Hematopoietic multipotent progenitor cell treated with erythropoietin and hydrocortisone succinate and interleukin-3 and kit ligand, for 15 days (in vitro differentiated cells): ENCODE measurements at regions not wholly inside any gene's neighbourhood (a gene's known extent, or its start where the extent isn't known, plus 50 kb on each side); places are given as distances from the start of the nearest gene placed in this dataset.
"Not testable (repeated sequence)": the region's sequence is repeated elsewhere in the genome, so short reads cannot be mapped to it uniquely, and the experiment has no call there.

Experiments
- DNase-seq: peaks from one replicate; pipeline ENCODE4 v3.0.0-alpha.2; 2015; ENCODE audit warnings: low spot score

GRCh38 chr18:10085416-10085815, 171.6 kb downstream of the VAPA start:
- DNase-seq, result no peak

DNA sequence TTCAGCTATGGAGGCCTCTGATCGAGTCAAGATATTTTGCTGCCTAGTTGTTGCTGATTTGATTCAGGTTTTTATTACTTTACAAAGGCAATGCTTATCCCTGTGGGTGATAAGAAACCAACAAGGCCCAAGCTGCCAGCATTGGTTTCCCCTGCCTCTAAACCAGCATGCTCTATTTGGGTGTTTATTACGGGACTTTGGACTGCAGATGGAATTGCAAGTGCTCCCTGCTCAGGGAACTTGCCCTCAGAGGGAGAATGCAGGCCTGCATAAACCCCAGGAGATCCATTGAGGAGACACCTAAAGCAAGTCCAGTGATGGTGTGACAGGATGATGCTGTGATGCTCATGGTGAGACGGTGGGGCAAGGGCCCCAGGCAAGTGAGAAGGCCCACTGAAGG, 172.1 kb downstream of the VAPA start:
- DNase-seq, result no peak

GRCh38 chr18:10086458-10087210, 172.8 kb downstream of the VAPA start:
- no peak for DNase-seq

GRCh38 chr18:10088734-10089133, 174.9 kb downstream of the VAPA start:
- DNase-seq, result no peak

- DNase-seq, result no peak
Measured at GRCh38 chr18:10089881-10090280, 176.1 kb downstream of the VAPA start.

- no peak for DNase-seq
Measured at GRCh38 chr18:10090668-10091067, 176.9 kb downstream of the VAPA start.

DNA sequence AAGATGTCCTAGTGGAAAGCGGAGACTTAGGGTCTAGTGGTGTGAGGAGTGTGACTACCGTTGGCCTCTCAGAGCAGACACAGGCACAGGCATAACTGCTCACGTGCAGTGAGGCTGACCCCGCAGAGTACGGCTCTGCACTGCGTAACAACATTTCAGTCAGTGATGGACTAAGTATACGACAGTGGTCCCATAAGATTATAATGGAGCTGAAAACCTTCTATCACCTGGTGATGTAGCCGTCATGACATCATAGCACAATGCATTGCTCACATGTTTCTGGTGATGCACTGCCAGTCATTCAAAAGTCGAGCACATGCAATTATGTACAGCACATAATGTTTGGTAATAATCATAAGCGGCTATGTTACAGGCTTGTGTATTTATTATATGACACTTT, 179.6 kb downstream of the VAPA start:
- DNase-seq, result no peak

DNA sequence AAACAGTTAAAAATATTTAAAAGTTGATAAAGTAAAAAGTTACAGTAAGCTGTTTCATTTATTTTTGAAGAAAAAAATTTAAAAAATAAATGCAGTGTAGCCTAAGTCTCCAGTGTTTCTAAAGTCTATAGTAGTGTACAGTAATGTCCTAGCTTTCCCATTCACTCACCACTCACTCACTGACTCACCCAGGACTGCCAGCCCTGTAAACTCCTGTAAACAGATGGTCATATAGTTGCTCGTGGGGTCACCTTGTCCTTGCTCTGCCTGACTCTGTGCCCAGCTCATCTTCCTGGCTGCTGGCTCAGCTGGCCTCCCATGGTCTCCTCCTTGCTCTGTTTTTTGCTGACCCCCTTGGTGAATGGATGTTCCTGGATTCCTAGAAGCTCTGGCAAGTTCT, 180.3 kb downstream of the VAPA start:
- DNase-seq, result no peak

GRCh38 chr18:10094655-10095054, 180.8 kb downstream of the VAPA start:
- DNase-seq, result no peak

GRCh38 chr18:10095356-10095755, 181.5 kb downstream of the VAPA start:
- DNase-seq, result no peak

DNA sequence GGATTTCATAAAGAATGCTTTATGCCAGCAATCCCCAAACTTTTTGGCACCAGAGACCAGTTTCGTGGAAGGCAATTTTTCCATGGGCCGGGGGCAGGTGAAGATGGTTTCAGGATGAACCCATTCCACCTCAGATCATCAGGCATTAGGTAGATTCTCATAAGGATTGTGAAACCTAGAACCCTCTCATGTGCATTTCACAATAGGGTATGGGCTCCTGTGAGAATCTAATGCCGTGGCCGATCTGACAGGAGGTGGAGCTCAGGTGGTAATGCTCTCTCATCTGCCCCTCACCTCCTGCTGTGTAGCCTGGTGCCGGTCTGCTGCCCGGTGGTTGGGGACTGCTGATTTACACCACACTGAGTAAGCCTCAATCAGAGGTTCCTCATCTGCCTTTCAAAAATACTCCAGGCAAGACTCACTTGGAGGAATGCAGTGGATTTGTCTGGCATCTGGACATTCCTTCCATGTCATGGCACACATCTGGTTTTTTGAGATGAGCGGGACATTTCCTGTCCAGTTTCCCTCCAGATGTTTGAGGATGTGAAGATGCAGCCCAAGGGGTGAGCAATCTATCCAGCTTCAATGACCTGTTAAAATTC, 185.8 kb downstream of the VAPA start:
- DNase-seq, result no peak

DNA sequence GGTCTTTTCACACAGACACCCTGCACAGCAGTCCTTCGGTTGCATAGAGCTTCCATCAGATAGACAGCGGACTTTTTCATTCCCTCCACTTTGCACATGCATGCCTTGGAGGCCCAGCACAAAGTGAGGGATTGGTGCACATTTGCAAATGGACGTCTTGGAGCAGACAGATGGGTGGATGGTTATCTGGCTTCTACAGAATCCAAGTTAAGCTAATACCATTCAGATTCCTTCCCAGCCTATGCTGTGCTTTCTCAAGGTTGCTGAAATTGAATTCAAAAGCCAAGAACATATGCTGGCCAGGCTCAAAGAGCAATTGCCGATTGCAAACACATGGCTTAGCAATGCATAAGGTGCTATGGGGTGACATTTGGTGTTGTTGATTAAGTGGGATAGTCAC, 186.4 kb downstream of the VAPA start:
- DNase-seq, result no peak

GRCh38 chr18:10100941-10101701, 187.3 kb downstream of the VAPA start:
- DNase-seq, result no peak

DNA sequence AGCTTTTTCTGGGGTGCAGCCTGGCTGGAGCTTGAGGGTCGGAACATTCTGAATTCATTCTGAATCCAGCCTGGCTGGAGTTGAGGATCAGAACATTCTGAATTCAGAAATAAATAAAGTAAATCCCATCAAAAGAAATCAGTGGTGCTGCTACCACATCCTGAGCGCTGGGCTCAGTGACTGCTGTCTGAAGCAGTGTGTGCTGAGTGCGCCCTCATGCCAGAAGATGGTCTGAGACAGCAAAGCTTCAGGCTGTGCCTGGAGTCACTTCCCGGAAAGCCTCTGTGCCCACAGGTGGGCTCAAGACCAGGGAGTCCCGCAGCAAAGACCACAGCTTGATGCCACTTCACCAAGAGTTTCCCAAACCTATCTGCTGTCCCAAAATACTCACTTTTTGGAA, 187.9 kb downstream of the VAPA start:
- no peak for DNase-seq

DNA sequence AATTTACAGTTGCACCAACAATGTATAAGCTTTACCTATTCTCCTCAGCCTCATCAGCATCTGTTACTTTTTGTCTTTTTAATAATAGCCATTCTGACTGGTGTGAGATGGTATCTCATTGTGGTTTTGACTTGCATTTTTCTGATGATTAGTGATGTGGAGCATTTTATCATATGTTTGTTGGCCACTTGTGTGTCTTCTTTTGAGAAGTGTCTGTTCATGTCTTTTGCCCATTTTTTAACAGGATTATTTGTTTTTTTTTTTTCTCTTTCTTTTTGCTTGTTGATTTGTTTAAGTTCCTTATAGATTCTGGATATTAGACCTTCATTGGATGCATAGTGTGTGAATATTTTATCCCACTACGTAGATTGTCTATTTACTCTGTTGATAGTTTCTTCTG, 191.3 kb downstream of the VAPA start:
- DNase-seq, result not testable (repeated sequence)

DNA sequence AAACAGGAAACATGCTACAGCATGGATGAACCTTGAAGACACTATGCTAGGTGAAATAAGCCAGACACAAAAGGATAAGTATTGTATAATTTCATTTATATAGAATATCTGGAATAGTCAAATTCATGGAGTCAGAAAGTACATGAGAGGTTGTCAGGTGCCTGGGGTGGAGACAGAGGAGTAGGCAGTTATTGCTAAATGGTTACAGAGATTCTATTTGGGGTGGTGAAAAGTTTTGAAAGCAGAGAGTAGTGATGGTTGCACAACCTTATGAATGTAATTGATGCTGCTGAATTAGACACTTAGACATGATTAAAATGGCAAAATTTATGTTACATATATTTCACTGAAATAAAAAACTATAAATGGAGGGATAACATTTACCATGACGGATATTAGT, 197.4 kb downstream of the VAPA start:
- DNase-seq, result no peak

GRCh38 chr18:10111944-10112343, 198.1 kb downstream of the VAPA start:
- no peak for DNase-seq

- DNase-seq, result no peak
Measured at GRCh38 chr18:10113121-10114022, 199.6 kb downstream of the VAPA start.

- DNase-seq, result no peak
Measured at GRCh38 chr18:10114717-10115463, 201.1 kb downstream of the VAPA start.

GRCh38 chr18:10116574-10116973, 202.8 kb downstream of the VAPA start:
- no peak for DNase-seq

DNA sequence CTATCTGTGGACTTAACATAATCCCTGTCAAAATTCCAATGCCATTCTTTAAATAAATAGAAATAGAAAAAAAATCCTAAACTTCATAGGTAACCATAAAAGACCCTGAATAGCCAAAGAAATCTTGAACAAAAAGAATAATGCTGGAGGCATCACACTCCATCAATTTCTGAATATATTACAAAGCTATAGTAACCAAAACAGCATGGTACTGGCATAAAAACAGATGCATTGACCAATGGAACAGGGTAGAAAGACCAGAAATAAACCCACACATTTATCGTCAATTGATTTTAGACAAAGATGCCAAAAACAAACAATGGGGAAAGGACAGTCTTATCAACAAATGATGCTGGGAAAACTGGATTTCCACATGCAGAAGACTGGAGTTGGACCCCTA, 205.7 kb downstream of the VAPA start:
- no peak for DNase-seq
